HUES6 (cell line): ENCODE measurements at regions not wholly inside any gene's neighbourhood (a gene's known extent, or its start where the extent isn't known, plus 50 kb on each side); places are given as distances from the start of the nearest gene placed in this dataset.

Source experiments
- H3K27ac ChIP-seq: 2 replicates; pipeline ENCODE4 v1.7.0; 2013; ENCODE audit warnings: low read depth, mild to moderate bottlenecking, low read length, inconsistent platforms
- H3K27me3 ChIP-seq: 2 replicates; pipeline ENCODE4 v1.6.1; 2013; ENCODE audit warnings: low read length; ENCODE audit not compliant: control insufficient read depth, insufficient read depth
- H3K36me3 ChIP-seq: 2 replicates; pipeline ENCODE4 v1.6.1; 2013; ENCODE audit warnings: low read length; ENCODE audit not compliant: control insufficient read depth, insufficient read depth
- H3K4me1 ChIP-seq: 2 replicates; pipeline ENCODE4 v1.6.1; 2013; ENCODE audit warnings: low read length; ENCODE audit not compliant: control insufficient read depth, insufficient read depth
- H3K4me3 ChIP-seq: 2 replicates; pipeline ENCODE4 v1.5.1; 2013; ENCODE audit warnings: low read depth, low read length
- H3K9ac ChIP-seq: one replicate; pipeline ENCODE4 v1.6.1; 2013; ENCODE audit warnings: mild to moderate bottlenecking, low read length
- H3K9me3 ChIP-seq: 2 replicates; pipeline ENCODE4 v1.6.1; 2013; ENCODE audit warnings: low read depth, low read length; ENCODE audit not compliant: control insufficient read depth, insufficient read depth

DNA sequence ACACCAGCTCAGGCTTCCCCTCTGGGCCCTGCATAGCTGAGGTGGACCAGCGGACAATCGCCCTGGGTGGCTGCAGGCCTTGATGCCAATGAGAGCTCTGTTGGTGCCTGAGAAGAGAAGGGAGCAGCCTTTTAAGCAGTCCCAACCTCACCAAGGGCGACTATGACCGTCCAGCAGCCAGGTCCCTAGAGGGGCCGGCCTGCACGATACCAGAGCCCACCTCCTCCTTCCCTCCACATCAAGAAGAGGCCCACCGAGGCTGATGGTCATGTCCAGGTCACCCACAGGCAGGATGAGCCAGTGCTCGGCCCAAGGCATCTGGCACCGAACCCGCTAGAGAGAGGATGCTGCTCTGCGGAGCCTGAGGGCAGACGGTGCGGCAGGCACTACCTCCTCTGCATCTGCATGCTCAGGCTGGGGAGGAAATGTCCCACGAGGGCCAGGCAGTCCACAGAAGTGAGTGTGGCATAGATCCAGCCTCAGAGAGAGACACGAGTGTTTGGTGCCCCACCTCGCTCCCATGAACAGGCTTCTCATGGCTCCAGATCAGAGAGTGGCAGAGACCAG is 219.4 kb downstream of the TUBA3C start:
- Histone ChIP-seq H3K27me3 (peaks cover 4% of the 10 kb centered on the region; the same call in 1 of the 2 replicates), H3K4me3 (no peak overlapping the region), H3K4me1 (no peaks in the 10 kb centered on the region), H3K27ac (no peak overlapping the region), H3K9ac (no peak overlapping the region), H3K9me3 (peaks cover 83% of the 10 kb centered on the region; the same call in 1 of the 2 replicates), H3K36me3 (no peaks in the 10 kb centered on the region)

DNA sequence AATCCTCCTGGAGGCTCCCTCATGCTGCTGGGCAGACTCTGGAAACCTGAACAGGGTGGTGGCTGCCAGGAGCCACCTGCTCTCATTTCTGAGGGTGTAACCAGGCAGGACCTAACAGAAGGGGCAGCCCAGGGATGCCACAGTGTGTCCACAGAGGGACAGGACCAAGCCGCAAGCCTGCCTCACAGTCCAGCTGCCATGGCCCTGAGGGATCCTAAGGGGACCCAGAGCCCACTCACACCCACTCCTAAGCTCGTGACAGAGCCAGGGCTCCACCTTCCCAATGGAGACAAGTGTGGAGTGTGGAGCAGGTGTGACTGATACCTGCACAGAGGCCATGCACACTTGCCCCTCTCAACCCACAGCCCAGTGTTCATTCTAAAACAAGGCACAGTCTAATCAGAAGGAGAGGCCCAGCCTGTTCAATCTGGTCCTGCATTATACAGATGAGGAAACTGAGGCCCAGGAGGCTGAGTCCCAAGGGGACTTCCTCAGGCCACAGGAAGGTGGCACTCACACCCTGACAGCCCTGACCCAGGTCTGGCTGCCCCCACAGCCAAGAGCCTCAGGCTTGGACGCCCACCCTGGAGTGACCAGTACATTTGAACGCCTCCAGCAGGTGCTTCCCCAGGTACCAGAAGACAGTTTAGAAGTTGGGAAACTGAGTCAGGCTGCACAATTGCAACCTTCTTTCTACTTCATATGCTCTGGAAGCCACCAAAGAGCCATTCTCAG is 220.1 kb downstream of the TUBA3C start:
- Histone ChIP-seq H3K27me3 (peaks cover 4% of the 10 kb centered on the region; the same call in 1 of the 2 replicates), H3K36me3 (no peaks in the 10 kb centered on the region), H3K9ac (no peak overlapping the region), H3K9me3 (peaks cover 85% of the 10 kb centered on the region; the same call in 1 of the 2 replicates), H3K4me1 (no peaks in the 10 kb centered on the region), H3K27ac (no peak overlapping the region), H3K4me3 (no peak overlapping the region)

DNA sequence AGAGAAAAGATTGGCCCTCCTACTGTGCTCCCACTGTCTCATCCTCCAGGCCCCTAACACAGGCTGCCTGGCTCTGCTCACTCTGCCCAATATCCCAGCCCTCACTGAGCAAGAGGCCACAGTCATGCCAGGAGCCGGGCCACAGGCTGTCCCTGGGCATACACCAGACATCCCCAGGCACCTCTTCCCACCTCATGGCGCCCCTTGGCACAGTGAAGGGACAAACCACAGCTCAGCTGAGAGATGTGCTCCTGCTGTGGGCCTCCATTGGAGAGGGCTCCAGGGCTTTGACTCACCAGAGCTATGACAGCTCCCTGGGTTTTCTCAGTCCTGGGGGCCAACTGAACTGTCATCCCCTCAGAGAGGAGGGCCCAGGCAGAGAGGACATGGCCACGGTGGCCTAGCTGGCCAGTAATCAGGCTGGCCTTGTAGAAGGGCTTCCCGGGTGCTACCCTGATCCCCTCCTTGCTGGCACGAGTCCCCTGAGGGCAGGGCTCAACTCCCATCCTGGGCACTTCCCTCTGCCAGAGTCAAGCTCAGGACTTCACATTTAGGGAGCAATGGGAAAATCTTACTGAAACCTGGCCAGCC is 220.9 kb downstream of the TUBA3C start:
- H3K9me3 ChIP-seq = peaks cover 91% of the 10 kb centered on the region; the same call in 1 of the 2 replicates
- H3K4me3 ChIP-seq = no peak overlapping the region
- no peaks in the 10 kb centered on the region for H3K4me1 ChIP-seq
- H3K36me3 ChIP-seq = no peaks in the 10 kb centered on the region
- no peak overlapping the region for H3K9ac ChIP-seq
- peaks cover 1% of the 10 kb centered on the region; the same call in 1 of the 2 replicates for H3K27me3 ChIP-seq
- no peak overlapping the region for H3K27ac ChIP-seq

DNA sequence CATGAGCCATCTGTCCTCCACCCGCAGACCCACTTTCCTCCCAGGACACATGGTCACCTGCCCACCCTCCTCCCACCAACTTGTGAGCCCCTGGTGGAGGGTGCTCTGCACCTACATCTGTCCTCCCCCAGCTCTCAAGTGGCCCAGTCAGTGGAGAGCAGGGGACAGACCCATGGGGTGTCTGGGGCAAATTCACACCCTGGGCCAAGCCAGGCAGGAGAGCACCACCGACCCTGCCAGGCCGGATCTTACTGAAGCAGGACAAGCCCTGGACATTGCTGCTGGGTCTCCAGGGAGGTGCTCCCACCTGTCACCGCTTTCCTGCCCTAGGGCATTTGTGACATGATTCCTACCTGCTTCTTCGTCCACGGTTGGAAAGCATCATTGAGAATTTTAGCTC is 221.6 kb downstream of the TUBA3C start:
- H3K9me3 ChIP-seq = peaks cover 91% of the 10 kb centered on the region; the same call in 1 of the 2 replicates

DNA sequence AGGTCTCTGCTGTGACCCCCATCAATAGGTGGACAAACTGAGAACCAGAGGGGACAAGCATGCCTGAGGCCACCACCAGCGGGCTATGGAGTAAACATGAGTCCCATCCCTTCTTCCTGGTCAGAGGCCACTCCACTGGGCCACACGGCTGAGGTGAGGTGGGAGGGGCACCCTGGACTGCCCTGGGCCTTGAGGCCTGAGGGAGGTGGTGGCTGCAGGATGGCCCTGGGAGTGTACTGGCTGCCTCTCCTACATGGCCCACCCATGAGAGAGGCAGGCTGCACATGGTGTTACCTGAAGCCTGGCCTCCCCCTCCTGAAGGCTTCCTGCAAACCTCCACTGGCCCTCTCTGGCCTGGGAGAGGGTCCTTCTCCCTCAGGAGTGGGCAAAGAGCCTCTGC is 222.4 kb downstream of the TUBA3C start:
- H3K27ac ChIP-seq = no peak overlapping the region
- H3K9me3 ChIP-seq = peaks cover 92% of the 10 kb centered on the region; the same call in 1 of the 2 replicates
- no peak overlapping the region for H3K4me3 ChIP-seq

More for the DNA sequence above, 221.6 kb downstream of the TUBA3C start:
- Histone ChIP-seq H3K36me3 (no peaks in the 10 kb centered on the region), H3K4me1 (no peaks in the 10 kb centered on the region), H3K4me3 (no peak overlapping the region), H3K27ac (no peak overlapping the region), H3K9ac (no peak overlapping the region), H3K27me3 (no peaks in the 10 kb centered on the region; the same call in 1 of the 2 replicates)

DNA sequence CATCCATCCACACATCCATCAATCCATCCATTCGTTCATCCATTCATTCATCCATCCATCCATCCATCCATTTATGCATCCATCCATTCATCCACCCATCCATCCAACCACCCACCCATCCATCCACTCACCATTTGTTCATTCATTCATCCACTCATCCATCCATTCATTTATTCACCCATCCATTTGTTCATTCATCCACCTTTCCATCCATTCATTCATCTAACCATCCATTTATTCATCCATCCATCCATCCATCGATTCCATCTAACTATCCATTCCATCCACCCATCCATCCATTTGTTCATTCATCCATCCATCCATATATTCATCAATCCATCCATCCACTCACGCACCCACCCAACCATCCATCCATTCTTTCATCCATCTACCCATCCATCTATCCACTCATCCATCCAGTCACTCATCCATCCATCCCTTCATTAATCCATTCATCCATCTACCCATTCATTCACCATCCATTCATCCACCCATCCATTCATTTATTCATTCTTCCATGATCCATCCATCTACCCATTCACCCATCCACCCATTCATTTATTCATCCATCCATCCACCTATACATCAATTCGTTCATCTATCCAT is 225.0 kb downstream of the TUBA3C start:
- no peaks in the 10 kb centered on the region for H3K27me3 ChIP-seq
- H3K27ac ChIP-seq = no peak overlapping the region
- H3K9ac ChIP-seq = no peak overlapping the region
- no peaks in the 10 kb centered on the region for H3K4me1 ChIP-seq
- H3K36me3 ChIP-seq = no peaks in the 10 kb centered on the region
- peaks cover 97% of the 10 kb centered on the region; the same call in 1 of the 2 replicates for H3K9me3 ChIP-seq
- no peak overlapping the region for H3K4me3 ChIP-seq

More for the DNA sequence above, 222.4 kb downstream of the TUBA3C start:
- no peaks in the 10 kb centered on the region for H3K27me3 ChIP-seq
- H3K36me3 ChIP-seq = no peaks in the 10 kb centered on the region
- H3K9ac ChIP-seq = no peak overlapping the region
- H3K4me1 ChIP-seq = no peaks in the 10 kb centered on the region

DNA sequence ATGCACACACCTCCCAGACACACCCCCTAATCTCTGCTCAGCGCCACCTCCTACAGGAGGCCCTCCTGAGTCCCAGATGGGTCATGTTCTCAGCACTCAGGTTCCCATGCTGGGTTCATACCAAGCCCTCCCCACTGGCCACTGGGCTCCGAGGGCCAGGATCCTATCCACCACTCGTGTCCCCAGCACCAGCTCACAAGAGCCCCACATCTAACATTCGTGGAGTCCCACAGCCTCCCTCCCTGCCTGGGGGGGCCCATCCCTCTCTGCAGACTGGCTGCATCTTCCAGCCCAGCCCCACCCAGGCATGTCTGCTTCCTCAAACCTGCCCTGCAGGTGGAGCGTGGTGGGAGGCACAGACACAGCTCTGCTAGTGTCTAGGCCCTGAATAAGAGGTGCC is 227.4 kb downstream of the TUBA3C start:
- Histone ChIP-seq H3K27ac (no peak overlapping the region), H3K9me3 (peaks cover 94% of the 10 kb centered on the region; the same call in 1 of the 2 replicates), H3K27me3 (no peaks in the 10 kb centered on the region), H3K4me1 (no peaks in the 10 kb centered on the region), H3K4me3 (no peak overlapping the region), H3K9ac (no peak overlapping the region), H3K36me3 (no peaks in the 10 kb centered on the region)

DNA sequence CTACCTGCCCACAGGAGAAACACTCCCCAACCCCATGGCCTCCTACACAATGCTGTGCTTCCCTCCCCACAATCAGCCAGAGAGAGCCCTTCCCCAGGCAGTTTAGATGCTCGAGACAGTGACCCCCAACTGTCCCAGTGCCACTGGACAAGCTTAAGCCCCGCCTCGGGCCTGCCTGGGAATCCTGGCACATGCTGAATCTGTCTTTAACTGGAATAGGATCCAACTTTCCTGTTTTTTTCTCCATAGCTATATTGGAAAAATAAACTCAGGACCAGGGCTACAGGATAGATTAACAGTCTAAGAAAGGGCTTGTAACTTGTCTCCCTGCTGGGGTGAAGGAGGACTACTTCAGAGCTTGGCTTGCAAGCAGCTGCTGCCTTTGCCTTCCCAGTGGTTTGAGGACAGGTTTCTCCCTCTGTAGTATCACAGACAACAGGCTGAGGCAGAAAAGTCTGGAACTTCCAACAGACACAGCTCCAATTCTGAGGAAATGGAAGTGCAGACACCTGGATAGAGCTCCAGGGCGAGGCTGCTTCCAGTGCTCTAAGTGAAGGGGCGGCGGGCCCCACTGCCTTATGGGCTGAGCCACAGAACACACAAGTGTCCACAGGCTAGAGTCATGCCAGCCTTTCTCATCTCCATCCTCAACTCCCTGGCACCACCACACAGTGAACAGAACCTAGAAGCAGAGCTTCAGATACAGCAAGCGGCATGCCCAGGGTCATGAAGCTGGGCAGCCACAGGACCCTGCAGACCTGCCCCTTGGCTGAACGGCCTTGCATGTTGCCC is 228.3 kb downstream of the TUBA3C start:
- Histone ChIP-seq H3K27ac (no peak overlapping the region), H3K4me3 (no peak overlapping the region), H3K9me3 (peaks cover 94% of the 10 kb centered on the region; the same call in 1 of the 2 replicates), H3K27me3 (no peaks in the 10 kb centered on the region), H3K36me3 (no peaks in the 10 kb centered on the region), H3K9ac (no peak overlapping the region), H3K4me1 (no peaks in the 10 kb centered on the region)

DNA sequence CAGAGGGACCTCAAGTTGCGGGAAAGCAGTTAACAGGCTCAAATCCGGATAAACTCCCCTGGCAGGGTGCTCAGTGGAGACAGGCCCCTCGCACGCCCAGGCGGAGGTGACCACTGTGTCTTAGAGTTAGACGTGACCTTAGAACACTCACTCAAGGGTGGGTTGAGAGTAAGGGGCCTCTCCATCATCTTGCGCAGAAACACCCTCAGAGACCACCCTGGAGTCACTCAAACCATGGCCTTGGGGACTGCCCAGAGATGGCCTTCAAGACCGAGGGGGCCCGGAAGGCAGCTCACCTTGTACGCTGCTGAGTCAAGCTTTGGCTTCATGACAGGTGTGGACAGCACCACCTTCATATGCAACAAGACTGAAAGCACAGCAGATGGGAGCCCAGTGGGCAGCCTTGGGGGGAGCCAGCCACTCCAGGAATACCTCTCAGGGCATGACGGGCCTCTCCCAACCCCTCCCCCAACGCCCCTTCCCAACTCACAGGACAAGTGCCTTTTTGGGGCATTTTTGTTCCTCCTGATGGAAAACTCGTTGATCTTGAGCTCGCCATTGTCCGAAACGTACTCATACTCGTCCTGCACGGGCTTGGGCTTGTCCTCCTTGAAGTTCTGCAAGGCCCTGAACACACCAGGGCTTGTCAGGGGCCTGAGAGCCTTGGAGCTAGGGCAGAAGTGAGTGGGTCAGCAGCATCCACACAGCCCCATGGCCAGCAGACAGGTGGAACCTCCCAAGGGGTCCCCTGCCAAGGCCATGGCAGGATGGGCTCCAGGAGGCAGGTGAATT is 229.2 kb downstream of the TUBA3C start:
- H3K9me3 ChIP-seq = peaks cover 96% of the 10 kb centered on the region; the same call in 1 of the 2 replicates
- H3K4me1 ChIP-seq = no peaks in the 10 kb centered on the region
- H3K36me3 ChIP-seq = no peaks in the 10 kb centered on the region
- H3K27ac ChIP-seq = no peak overlapping the region
- no peak overlapping the region for H3K9ac ChIP-seq
- H3K4me3 ChIP-seq = no peak overlapping the region
- H3K27me3 ChIP-seq = no peaks in the 10 kb centered on the region

DNA sequence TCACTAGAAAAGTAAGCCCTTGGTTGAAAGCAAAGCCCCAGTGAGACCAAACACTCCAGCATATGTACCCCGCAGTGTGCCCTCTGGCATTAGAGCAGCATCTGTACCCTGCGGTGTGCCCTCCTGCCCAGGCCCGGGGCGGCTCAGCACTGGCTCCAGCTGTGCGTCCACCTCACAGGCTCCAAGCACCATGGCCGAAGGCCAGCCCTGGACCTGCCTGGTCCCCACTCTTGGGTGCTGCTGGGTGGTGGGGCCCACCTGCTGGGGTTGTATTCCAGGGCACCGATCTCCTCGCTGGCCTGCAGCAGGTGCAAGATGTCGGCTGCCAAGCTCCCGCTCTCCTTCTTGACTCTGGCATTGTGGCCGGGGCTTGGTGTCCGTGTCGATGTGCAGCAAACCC is 230.2 kb downstream of the TUBA3C start:
- Histone ChIP-seq H3K4me1 (no peaks in the 10 kb centered on the region), H3K36me3 (no peaks in the 10 kb centered on the region), H3K4me3 (no peak overlapping the region), H3K9ac (no peak overlapping the region), H3K27me3 (no peaks in the 10 kb centered on the region), H3K27ac (no peak overlapping the region), H3K9me3 (peaks cover 95% of the 10 kb centered on the region; the same call in 1 of the 2 replicates)
